HL-60 (cell line): ENCODE measurements at regions not wholly inside any gene's neighbourhood (a gene's known extent, or its start where the extent isn't known, plus 50 kb on each side); places are given as distances from the start of the nearest gene placed in this dataset.
"Not testable (repeated sequence)": the region's sequence is repeated elsewhere in the genome, so short reads cannot be mapped to it uniquely, and the experiment has no call there.

Source experiments
- DNase-seq, 2 experiments: peaks; one replicate each; pipeline ENCODE4 v3.0.0-alpha.2; 2010 to 2020; ENCODE audit warnings: low read depth in 1 of 2, low spot score in 1 of 2
- H3K27ac ChIP-seq: fragments of 250-450 bp; sonication (Bioruptor Pico); replicated peaks from 2 replicates; pipeline ENCODE4 v1.5.1; 2020; ENCODE audit warnings: mild to moderate bottlenecking, moderate library complexity
- H3K27me3 ChIP-seq: fragments of 250-450 bp; sonication (Bioruptor Pico); 2 replicates; pipeline ENCODE4 v1.5.1; 2021; ENCODE audit warnings: mild to moderate bottlenecking, moderate library complexity; ENCODE audit not compliant: insufficient read depth, poor library complexity, severe bottlenecking
- H3K4me3 ChIP-seq: replicated peaks from 2 replicates; pipeline ENCODE4 v1.5.1; 2011; ENCODE audit warnings: mild to moderate bottlenecking, control low read depth, low read length; ENCODE audit not compliant: insufficient read depth
- GABPA ChIP-seq: IDR thresholded peaks from 2 replicates; pipeline ENCODE4 v1.6.1; 2012; ENCODE audit warnings: low read depth
- POLR2AphosphoS5 ChIP-seq: IDR thresholded peaks from 2 replicates; pipeline ENCODE4 v1.6.1; 2012; ENCODE audit warnings: low read depth
- SPI1 ChIP-seq: IDR thresholded peaks from 2 replicates; pipeline ENCODE4 v1.6.1; 2012; ENCODE audit warnings: low read depth, mild to moderate bottlenecking, borderline replicate concordance
- TF ChIP-seq, protein P1 (sequence below): IDR thresholded peaks from 2 replicates; pipeline ENCODE4 v1.6.1; 2012; ENCODE audit warnings: low read depth; ENCODE audit not compliant: insufficient replicate concordance
- TF ChIP-seq, protein P2 (sequence below): IDR thresholded peaks from one replicate; pipeline ENCODE4 v1.5.1; 2011; ENCODE audit warnings: low read length, control low read depth, inconsistent platforms; ENCODE audit not compliant: insufficient read depth

DNA sequence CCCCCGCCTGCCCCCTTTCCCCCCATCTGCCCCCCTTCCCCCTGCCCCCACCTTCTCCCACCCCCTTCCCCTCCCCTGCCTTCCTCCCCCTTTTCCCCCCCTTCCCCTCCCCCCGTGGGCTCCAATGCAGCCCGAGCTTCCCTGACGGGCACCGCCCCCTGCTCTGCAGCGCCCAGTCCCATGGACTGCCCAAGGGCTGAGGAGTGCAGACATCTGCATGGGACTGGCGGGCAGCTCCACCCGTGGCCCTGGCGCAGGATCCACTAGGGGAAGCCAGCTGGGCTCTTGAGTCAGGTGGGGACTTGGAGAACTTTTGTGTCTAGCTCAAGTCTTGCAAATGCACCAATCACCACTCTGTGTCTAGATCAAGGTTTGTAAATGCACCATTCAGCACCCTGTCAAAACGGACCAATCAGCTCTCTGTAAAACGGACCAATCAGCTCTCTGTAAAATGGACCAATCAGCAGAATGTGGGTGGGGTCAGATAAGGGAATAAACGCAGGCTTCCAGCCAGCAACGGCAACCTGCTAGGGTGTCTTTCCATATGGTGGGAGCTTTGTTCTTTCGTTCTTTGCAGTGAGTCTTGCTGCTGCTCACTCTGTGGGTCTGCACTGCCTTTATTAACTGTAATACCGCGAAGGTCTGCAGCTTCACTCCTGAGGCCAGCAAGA, 300.5 kb upstream of the PABPC4L start:
- Histone ChIP-seq H3K27me3 (no peaks in the 10 kb centered on the region), H3K4me3 (no peak overlapping the region), H3K27ac (no peak overlapping the region)
- TF ChIP-seq, protein P1, sequence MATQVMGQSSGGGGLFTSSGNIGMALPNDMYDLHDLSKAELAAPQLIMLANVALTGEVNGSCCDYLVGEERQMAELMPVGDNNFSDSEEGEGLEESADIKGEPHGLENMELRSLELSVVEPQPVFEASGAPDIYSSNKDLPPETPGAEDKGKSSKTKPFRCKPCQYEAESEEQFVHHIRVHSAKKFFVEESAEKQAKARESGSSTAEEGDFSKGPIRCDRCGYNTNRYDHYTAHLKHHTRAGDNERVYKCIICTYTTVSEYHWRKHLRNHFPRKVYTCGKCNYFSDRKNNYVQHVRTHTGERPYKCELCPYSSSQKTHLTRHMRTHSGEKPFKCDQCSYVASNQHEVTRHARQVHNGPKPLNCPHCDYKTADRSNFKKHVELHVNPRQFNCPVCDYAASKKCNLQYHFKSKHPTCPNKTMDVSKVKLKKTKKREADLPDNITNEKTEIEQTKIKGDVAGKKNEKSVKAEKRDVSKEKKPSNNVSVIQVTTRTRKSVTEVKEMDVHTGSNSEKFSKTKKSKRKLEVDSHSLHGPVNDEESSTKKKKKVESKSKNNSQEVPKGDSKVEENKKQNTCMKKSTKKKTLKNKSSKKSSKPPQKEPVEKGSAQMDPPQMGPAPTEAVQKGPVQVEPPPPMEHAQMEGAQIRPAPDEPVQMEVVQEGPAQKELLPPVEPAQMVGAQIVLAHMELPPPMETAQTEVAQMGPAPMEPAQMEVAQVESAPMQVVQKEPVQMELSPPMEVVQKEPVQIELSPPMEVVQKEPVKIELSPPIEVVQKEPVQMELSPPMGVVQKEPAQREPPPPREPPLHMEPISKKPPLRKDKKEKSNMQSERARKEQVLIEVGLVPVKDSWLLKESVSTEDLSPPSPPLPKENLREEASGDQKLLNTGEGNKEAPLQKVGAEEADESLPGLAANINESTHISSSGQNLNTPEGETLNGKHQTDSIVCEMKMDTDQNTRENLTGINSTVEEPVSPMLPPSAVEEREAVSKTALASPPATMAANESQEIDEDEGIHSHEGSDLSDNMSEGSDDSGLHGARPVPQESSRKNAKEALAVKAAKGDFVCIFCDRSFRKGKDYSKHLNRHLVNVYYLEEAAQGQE, result no peak
- TF ChIP-seq GABPA (no peak), SPI1 (no peak), POLR2AphosphoS5 (no peak)
- TF ChIP-seq, protein P2, sequence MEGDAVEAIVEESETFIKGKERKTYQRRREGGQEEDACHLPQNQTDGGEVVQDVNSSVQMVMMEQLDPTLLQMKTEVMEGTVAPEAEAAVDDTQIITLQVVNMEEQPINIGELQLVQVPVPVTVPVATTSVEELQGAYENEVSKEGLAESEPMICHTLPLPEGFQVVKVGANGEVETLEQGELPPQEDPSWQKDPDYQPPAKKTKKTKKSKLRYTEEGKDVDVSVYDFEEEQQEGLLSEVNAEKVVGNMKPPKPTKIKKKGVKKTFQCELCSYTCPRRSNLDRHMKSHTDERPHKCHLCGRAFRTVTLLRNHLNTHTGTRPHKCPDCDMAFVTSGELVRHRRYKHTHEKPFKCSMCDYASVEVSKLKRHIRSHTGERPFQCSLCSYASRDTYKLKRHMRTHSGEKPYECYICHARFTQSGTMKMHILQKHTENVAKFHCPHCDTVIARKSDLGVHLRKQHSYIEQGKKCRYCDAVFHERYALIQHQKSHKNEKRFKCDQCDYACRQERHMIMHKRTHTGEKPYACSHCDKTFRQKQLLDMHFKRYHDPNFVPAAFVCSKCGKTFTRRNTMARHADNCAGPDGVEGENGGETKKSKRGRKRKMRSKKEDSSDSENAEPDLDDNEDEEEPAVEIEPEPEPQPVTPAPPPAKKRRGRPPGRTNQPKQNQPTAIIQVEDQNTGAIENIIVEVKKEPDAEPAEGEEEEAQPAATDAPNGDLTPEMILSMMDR, result no peak
- DNase-seq, result no peak

DNA sequence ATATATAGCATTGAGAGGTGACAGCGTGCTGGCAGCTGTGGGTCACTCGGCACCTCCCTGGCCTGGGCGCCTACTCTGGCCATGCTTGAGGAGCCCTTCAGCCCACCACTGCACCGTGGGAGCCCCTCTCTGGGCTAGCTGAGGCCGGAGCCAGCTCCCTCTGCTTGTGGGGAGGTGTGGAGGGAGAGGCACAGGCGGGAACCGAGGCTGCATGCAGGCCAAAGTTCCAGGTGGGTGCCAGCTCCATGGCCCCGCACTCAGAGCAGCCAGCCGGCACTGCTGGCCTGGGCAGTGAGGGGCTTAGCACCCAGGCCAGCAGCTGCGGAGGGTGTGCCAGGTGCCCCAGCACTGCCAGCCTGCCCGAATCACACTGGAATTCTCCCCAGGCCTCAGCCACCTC, 299.9 kb upstream of the PABPC4L start:
- DNase-seq, H3K4me3 ChIP-seq, H3K27me3 ChIP-seq, H3K27ac ChIP-seq: not testable (repeated sequence)

DNA sequence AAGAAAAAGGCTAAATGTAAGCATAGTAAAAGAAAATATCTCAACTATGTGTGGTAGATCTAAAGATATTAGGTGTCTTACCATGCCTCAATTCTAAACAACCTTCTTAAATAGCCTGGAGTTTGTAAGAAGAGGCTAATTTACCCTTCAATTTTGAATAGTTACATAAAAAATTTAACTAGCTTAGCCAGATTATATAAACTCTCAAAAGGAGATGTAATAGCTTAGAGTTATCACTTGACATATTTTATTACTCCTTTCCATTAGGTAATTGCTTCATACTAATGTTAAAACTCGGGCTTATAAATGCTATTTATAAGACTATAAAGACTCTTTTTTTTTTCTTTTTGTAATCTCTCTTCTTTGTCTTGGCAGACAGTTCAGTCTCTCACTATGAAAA, 297.5 kb upstream of the PABPC4L start:
- Histone ChIP-seq H3K4me3 (no peak overlapping the region), H3K27me3 (no peaks in the 10 kb centered on the region), H3K27ac (no peak overlapping the region)
- TF ChIP-seq, protein P1, result no peak
- TF ChIP-seq GABPA, result no peak
- TF ChIP-seq, protein P2, result no peak
- TF ChIP-seq SPI1, result no peak
- no peak for TF ChIP-seq POLR2AphosphoS5
- no peak for DNase-seq

DNA sequence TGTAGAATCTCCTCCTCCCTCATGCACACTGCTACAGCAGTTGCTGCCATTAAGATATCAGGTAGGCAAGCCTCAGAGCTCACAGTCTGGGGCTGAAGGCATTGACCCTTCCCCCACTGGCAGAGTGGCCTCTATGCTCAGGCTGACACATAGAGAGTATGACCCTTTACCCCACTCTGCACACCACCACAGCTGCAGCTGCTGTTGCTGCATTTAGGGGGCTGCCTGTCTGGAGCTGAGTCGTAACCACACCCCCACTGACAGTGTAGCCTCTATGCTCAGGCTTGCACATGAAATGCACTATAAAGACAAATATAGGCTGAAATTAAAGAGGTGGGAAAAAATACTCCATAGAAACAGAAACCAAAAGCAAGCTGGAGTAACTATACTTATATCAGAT, 289.3 kb upstream of the PABPC4L start:
- no peaks in the 10 kb centered on the region for H3K27me3 ChIP-seq
- no peak overlapping the region for H3K4me3 ChIP-seq
- no peak for DNase-seq
- no peak for TF ChIP-seq GABPA
- TF ChIP-seq, protein P1, result no peak
- no peak for TF ChIP-seq POLR2AphosphoS5
- TF ChIP-seq, protein P2, result no peak
- no peak for TF ChIP-seq SPI1
- H3K27ac ChIP-seq, result no peak overlapping the region

DNA sequence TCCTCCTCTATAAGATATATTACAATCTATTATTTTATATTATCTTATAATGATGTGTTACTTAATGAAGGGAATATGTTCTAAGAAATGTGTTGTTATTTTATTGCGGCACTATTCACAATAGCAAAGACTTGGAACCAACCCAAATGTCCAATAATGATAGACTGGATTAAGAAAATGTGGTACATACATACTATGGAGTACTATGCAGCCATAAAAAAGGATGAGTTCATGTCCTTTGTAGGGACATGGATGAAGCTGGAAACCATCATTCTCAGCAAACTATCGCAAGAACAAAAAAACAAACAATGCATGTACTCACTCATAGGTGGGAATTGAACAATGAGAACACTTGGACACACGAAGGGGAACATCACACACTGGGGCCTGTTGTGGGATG, 281.9 kb upstream of the PABPC4L start:
- not testable (repeated sequence) for H3K27me3 ChIP-seq, H3K27ac ChIP-seq, DNase-seq, H3K4me3 ChIP-seq
